Progenitor cell of endocrine pancreas (in vitro differentiated cells): ENCODE measurements at regions not wholly inside any gene's neighbourhood (a gene's known extent, or its start where the extent isn't known, plus 50 kb on each side); places are given as distances from the start of the nearest gene placed in this dataset.

Experiments
- DNase-seq: peaks from one replicate; pipeline ENCODE4 v3.0.0; 2021; ENCODE audit warnings: low spot score; ENCODE audit not compliant: unreplicated experiment
- H3K27ac Mint-ChIP-seq: 2 replicates; pipeline ENCODE4 v1.8.0; 2021; ENCODE audit warnings: mild to moderate bottlenecking, moderate library complexity, mixed read lengths
- H3K27me3 Mint-ChIP-seq: 2 replicates; pipeline ENCODE4 v1.8.0; 2021; ENCODE audit warnings: mixed read lengths
- H3K36me3 Mint-ChIP-seq: 2 replicates; pipeline ENCODE4 v1.8.0; 2022; ENCODE audit warnings: mixed read lengths; ENCODE audit not compliant: insufficient read depth
- H3K4me1 Mint-ChIP-seq: 2 replicates; pipeline ENCODE4 v1.8.0; 2021; ENCODE audit warnings: low read depth, mixed read lengths
- H3K4me3 Mint-ChIP-seq: 2 replicates; pipeline ENCODE4 v1.8.0; 2021; ENCODE audit warnings: low read depth, mild to moderate bottlenecking, moderate library complexity, mixed read lengths
- H3K9me3 Mint-ChIP-seq: 2 replicates; pipeline ENCODE4 v1.8.0; 2021; ENCODE audit warnings: low read depth, mixed read lengths
- CTCF ChIP-seq: fragments of 200-600 bp; sonication (generic); IDR thresholded peaks from one replicate; pipeline ENCODE4 v1.5.0; 2021; ENCODE audit warnings: antibody characterized with exemption, mild to moderate bottlenecking; ENCODE audit not compliant: unreplicated experiment

- Mint-ChIP-seq H3K4me1 (no peaks in the 10 kb centered on the region), H3K4me3 (no peak overlapping the region), H3K27me3 (no peaks in the 10 kb centered on the region), H3K36me3 (no peaks in the 10 kb centered on the region), H3K27ac (no peak overlapping the region), H3K9me3 (no peaks in the 10 kb centered on the region)
- TF ChIP-seq CTCF, result no peak
- no peak for DNase-seq
Measured at GRCh38 chr6:91298543-91299145, 711.8 kb upstream of the MAP3K7 start.

- Mint-ChIP-seq H3K9me3 (no peaks in the 10 kb centered on the region), H3K36me3 (no peaks in the 10 kb centered on the region), H3K4me3 (no peak overlapping the region), H3K27ac (no peak overlapping the region), H3K4me1 (no peaks in the 10 kb centered on the region), H3K27me3 (no peaks in the 10 kb centered on the region)
- no peak for TF ChIP-seq CTCF
- no peak for DNase-seq
Measured at GRCh38 chr6:91293395-91293794, 706.5 kb upstream of the MAP3K7 start.

- H3K27me3 Mint-ChIP-seq, result no peaks in the 10 kb centered on the region
Measured at GRCh38 chr6:91291071-91291470, 704.2 kb upstream of the MAP3K7 start.

GRCh38 chr6:91288741-91289140, 701.9 kb upstream of the MAP3K7 start:
- Mint-ChIP-seq H3K27ac (no peak overlapping the region), H3K4me3 (no peak overlapping the region), H3K4me1 (no peaks in the 10 kb centered on the region), H3K27me3 (no peaks in the 10 kb centered on the region), H3K9me3 (no peaks in the 10 kb centered on the region), H3K36me3 (no peaks in the 10 kb centered on the region)
- no peak for TF ChIP-seq CTCF
- DNase-seq, result no peak

More at GRCh38 chr6:91291071-91291470, 704.2 kb upstream of the MAP3K7 start:
- Mint-ChIP-seq H3K27ac (no peak overlapping the region), H3K36me3 (no peaks in the 10 kb centered on the region), H3K9me3 (no peaks in the 10 kb centered on the region), H3K4me3 (no peak overlapping the region), H3K4me1 (no peaks in the 10 kb centered on the region)
- TF ChIP-seq CTCF, result no peak
- DNase-seq, result no peak

- no peaks in the 10 kb centered on the region for H3K27me3 Mint-ChIP-seq
- no peaks in the 10 kb centered on the region for H3K36me3 Mint-ChIP-seq
- H3K9me3 Mint-ChIP-seq, result no peaks in the 10 kb centered on the region
- no peak overlapping the region for H3K27ac Mint-ChIP-seq
- no peak for DNase-seq
- no peak for TF ChIP-seq CTCF
- no peak overlapping the region for H3K4me3 Mint-ChIP-seq
- no peaks in the 10 kb centered on the region for H3K4me1 Mint-ChIP-seq
Measured at GRCh38 chr6:91281901-91282300, 695.0 kb upstream of the MAP3K7 start.
